ENCODE measurements at regions not wholly inside any gene's neighbourhood (a gene's known extent, or its start where the extent isn't known, plus 50 kb on each side); places are given as distances from the start of the nearest gene placed in this dataset.
"Not testable (repeated sequence)": the region's sequence is repeated elsewhere in the genome, so short reads cannot be mapped to it uniquely, and the experiment has no call there.

DNA sequence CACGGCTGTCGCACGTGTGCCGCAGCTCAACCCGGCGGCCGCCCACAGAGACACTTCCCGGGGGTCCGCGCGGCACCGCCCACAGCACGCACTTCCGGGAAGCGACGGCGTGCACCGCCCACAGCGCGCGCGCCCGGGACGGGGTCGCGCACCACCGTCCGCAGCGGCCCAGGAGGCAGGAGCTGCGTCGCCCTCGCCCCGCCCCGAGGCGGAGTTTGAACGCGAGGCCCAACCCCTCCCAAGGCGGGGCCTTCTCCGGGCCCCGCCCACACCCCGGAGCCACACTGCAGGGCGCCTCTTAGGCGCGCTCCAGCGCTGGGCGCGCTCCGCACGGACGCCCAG lies 5366.8 kb upstream of the TPTE start:
- H2AK5ac ChIP-seq (ENCODE audit: low read depth, low read length); H3K27me3 ChIP-seq (ENCODE audit: control insufficient read depth, insufficient read depth, low read length); H4K20me1 ChIP-seq (ENCODE audit: insufficient read depth, low read length); H3K9me3 ChIP-seq (ENCODE audit: control insufficient read depth, insufficient read depth, low read length); H2BK5ac ChIP-seq (ENCODE audit: low read depth, low read length, poor library complexity, severe bottlenecking); POLR2A ChIA-PET (ENCODE audit: unreplicated experiment); H3K56ac ChIP-seq (ENCODE audit: extremely low read depth, insufficient read depth, low read length); H4K91ac ChIP-seq (ENCODE audit: insufficient read depth, low read depth, low read length); H3K9ac ChIP-seq (ENCODE audit: low read depth, low read length); H3K14ac ChIP-seq (replicated peaks; ENCODE audit: low read depth, low read length); H2AFZ ChIP-seq (replicated peaks; ENCODE audit: low read length, poor library complexity); intact Hi-C loops (cut with micrococcal nuclease); H3K4me1 ChIP-seq (ENCODE audit: control insufficient read depth, insufficient read depth, low read length); H3K23ac ChIP-seq (ENCODE audit: low read depth, low read length); in situ Hi-C loops (cut with MboI; ENCODE audit: low sequenced_read_pairs); H2BK20ac ChIP-seq (ENCODE audit: low read depth, low read length); H3K4ac ChIP-seq (ENCODE audit: low read depth, low read length); H3K36me3 ChIP-seq (ENCODE audit: control insufficient read depth, insufficient read depth, low read length); CTCF ChIA-PET; H3K27ac ChIP-seq (ENCODE audit: insufficient read depth, low read length); BruUV-seq (replicated peaks); dilution Hi-C loops (cut with HindIII; ENCODE audit: low sequenced_read_pairs, unreplicated experiment); H3K4me3 ChIP-seq (ENCODE audit: insufficient read depth, low read depth, low read length); H2BK120ac ChIP-seq (ENCODE audit: low read depth, low read length); H4K5ac ChIP-seq (ENCODE audit: low read depth, low read length); H3K9me1 ChIP-seq (ENCODE audit: insufficient read depth, low read length); H3K79me1 ChIP-seq (ENCODE audit: low read depth in 1 of 2, low read length in 2 of 2); H2AK9ac ChIP-seq (replicated peaks; ENCODE audit: low read depth, low read length, poor library complexity); H4K8ac ChIP-seq (ENCODE audit: low read depth in 2 of 2, low read length in 2 of 2); H2BK15ac ChIP-seq (ENCODE audit: low read depth, low read length); H3K4me2 ChIP-seq (ENCODE audit: low read depth, low read length); H3K18ac ChIP-seq (ENCODE audit: low read depth, low read length): not testable (repeated sequence)
- DNase-seq: peak; percentile 75
- WGBS, 2 experiments (ENCODE audit: extremely low coverage in 2 of 2, insufficient read length in 1 of 2): no CpG with 5 or more reads among the region's 50 CpGs
- peak; percentile 100 for ATAC-seq (ENCODE audit: low read depth)

DNA sequence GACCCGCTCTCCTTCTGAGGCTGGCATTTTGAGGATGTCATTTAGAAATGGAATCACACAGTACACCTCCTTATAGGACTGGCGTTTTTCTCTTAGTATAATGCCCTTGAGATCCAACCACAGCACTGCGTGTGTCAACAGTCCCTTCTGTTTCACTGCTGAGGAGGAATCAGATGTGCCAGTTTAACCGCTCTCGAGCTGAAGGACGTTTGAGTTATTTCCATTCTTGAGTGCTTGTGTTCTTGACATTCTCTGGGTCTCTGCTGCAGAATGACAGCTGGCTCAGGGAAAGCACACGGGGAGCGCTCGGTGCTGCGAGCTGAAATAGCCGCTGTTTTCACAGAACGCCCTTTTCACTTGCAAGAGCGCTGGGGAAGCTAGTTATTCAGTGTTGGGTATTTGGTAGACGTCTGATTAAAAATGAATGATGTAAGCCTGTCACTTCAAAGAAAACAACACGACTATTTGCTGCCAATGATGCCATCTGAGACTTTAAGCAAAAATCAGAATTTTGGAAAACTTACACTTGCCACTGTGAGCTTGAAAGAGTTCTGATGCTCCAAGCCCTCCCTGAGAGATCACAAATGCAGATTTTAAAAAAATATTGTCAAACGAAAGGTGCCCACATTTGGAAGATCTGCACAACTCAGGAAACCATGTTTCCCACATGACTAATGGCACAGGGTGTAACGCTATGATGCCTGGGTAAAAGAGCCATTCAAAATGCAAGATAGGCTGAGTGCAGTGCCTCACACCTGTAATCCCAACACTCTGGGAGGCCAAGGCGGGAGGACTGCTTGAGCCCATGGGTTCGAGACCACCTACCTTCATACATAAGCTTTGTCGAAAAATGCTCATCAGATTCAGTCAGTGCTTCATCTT lies 5358.4 kb upstream of the TPTE start:
- H3K36me3 ChIP-seq (ENCODE audit: control insufficient read depth, insufficient read depth, low read length); H4K8ac ChIP-seq (ENCODE audit: low read depth in 2 of 2, low read length in 2 of 2); BruUV-seq (replicated peaks); H3K56ac ChIP-seq (ENCODE audit: extremely low read depth, insufficient read depth, low read length); H2BK120ac ChIP-seq (ENCODE audit: low read depth, low read length); H3K9me1 ChIP-seq (ENCODE audit: insufficient read depth, low read length); CTCF ChIA-PET; H2AFZ ChIP-seq (replicated peaks; ENCODE audit: low read length, poor library complexity); H2BK20ac ChIP-seq (ENCODE audit: low read depth, low read length); H3K9ac ChIP-seq (ENCODE audit: low read depth, low read length); H3K4me2 ChIP-seq (ENCODE audit: low read depth, low read length); H3K27me3 ChIP-seq (ENCODE audit: control insufficient read depth, insufficient read depth, low read length); intact Hi-C loops (cut with micrococcal nuclease); H3K18ac ChIP-seq (ENCODE audit: low read depth, low read length); in situ Hi-C loops (cut with MboI; ENCODE audit: low sequenced_read_pairs); H3K4me3 ChIP-seq (ENCODE audit: insufficient read depth, low read depth, low read length); H2BK15ac ChIP-seq (ENCODE audit: low read depth, low read length); POLR2A ChIA-PET (ENCODE audit: unreplicated experiment); dilution Hi-C loops (cut with HindIII; ENCODE audit: low sequenced_read_pairs, unreplicated experiment); H2BK5ac ChIP-seq (ENCODE audit: low read depth, low read length, poor library complexity, severe bottlenecking); H4K91ac ChIP-seq (ENCODE audit: insufficient read depth, low read depth, low read length); H3K14ac ChIP-seq (replicated peaks; ENCODE audit: low read depth, low read length); H2AK9ac ChIP-seq (replicated peaks; ENCODE audit: low read depth, low read length, poor library complexity); H4K5ac ChIP-seq (ENCODE audit: low read depth, low read length); DNase-seq; H3K4ac ChIP-seq (ENCODE audit: low read depth, low read length); H3K79me1 ChIP-seq (ENCODE audit: low read depth in 1 of 2, low read length in 2 of 2); ATAC-seq (ENCODE audit: low read depth); H3K27ac ChIP-seq (ENCODE audit: insufficient read depth, low read length); H4K20me1 ChIP-seq (ENCODE audit: insufficient read depth, low read length); H3K4me1 ChIP-seq (ENCODE audit: control insufficient read depth, insufficient read depth, low read length); H3K23ac ChIP-seq (ENCODE audit: low read depth, low read length); H2AK5ac ChIP-seq (ENCODE audit: low read depth, low read length); H3K9me3 ChIP-seq (ENCODE audit: control insufficient read depth, insufficient read depth, low read length): not testable (repeated sequence)
- no CpG with 5 or more reads among the region's 20 CpGs for WGBS, 2 experiments (ENCODE audit: extremely low coverage in 2 of 2, insufficient read length in 1 of 2)

Measured in IMR-90 (cell line).